ENCODE measurements at regions not wholly inside any gene's neighbourhood (a gene's known extent, or its start where the extent isn't known, plus 50 kb on each side); places are given as distances from the start of the nearest gene placed in this dataset.

DNA sequence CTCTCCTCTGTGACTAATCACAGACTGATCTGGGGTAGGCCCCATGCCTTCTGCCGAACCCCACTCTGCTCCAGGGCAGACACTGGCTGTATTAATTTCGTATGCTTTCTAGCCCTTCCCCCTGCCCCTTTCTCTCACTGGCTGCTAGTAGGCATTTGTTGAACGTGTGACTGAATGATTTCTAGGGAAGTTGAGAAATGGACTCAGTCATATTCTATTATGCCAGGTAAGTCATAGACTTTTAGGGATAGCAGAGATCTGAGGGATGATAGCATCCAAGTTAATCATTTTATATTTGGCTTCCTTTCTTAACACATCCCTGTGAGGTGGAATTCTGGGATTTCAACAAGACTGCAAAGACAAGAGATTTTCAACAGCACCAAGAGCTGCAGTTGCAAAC, 166.4 kb downstream of the FGF9 start:
- DNase-seq = no peak
- Mint-ChIP-seq H3K27me3 (ENCODE audit: low read depth, poor library complexity) (peaks cover 3% of the 10 kb centered on the region), H3K36me3 (ENCODE audit: low read depth) (no peaks in the 10 kb centered on the region), H3K9me3 (peaks cover 14% of the 10 kb centered on the region), H3K4me1 (peaks cover 26% of the 10 kb centered on the region), H3K27ac (peak overlapping the region; percentile 79), H3K4me3 (no peak overlapping the region)
- TF ChIP-seq, protein P1, sequence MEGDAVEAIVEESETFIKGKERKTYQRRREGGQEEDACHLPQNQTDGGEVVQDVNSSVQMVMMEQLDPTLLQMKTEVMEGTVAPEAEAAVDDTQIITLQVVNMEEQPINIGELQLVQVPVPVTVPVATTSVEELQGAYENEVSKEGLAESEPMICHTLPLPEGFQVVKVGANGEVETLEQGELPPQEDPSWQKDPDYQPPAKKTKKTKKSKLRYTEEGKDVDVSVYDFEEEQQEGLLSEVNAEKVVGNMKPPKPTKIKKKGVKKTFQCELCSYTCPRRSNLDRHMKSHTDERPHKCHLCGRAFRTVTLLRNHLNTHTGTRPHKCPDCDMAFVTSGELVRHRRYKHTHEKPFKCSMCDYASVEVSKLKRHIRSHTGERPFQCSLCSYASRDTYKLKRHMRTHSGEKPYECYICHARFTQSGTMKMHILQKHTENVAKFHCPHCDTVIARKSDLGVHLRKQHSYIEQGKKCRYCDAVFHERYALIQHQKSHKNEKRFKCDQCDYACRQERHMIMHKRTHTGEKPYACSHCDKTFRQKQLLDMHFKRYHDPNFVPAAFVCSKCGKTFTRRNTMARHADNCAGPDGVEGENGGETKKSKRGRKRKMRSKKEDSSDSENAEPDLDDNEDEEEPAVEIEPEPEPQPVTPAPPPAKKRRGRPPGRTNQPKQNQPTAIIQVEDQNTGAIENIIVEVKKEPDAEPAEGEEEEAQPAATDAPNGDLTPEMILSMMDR (IDR thresholded peaks at IDR 0.05) = no peak

DNA sequence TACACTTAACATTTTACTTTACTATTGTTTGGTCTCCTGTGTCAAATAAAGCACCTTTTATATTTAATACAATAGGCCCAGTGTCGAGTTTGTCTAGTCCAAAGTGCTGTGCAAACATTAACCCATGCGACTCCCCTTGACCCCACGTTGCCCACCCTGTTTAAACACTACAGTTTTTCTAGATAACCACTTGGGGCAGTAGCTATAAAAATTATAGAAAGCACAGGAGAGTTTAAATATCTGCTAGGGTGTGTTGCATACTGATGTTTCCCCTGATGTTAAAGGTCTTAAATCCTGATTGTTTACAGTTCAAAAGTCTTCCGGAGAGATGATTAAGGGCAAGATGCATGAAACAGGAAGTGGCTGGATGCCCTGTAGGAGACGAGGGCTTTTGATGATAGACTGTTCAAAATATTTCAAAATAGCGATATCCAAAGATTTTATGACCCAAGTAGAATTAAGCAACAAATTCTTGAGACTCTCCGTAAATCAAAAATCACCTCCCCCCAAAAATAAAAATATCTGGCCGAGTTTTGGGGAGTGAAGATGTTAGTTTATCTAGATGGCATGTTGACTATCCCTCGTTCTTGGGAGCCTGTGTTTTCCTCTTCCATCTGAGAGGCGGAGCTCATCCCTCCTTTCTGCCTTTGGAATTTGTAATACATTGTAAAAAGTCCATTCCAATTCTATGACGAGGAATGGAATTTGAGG, 167.1 kb downstream of the FGF9 start:
- H3K9me3 Mint-ChIP-seq = peaks cover 7% of the 10 kb centered on the region
- no peak overlapping the region for H3K4me3 Mint-ChIP-seq
- H3K27me3 Mint-ChIP-seq (ENCODE audit: low read depth, poor library complexity) = peaks cover 3% of the 10 kb centered on the region
- H3K36me3 Mint-ChIP-seq (ENCODE audit: low read depth) = no peaks in the 10 kb centered on the region
- H3K4me1 Mint-ChIP-seq = peaks cover 26% of the 10 kb centered on the region
- no peak for DNase-seq
- no peak overlapping the region for H3K27ac Mint-ChIP-seq
- TF ChIP-seq, protein P1 (IDR thresholded peaks at IDR 0.05) = no peak

DNA sequence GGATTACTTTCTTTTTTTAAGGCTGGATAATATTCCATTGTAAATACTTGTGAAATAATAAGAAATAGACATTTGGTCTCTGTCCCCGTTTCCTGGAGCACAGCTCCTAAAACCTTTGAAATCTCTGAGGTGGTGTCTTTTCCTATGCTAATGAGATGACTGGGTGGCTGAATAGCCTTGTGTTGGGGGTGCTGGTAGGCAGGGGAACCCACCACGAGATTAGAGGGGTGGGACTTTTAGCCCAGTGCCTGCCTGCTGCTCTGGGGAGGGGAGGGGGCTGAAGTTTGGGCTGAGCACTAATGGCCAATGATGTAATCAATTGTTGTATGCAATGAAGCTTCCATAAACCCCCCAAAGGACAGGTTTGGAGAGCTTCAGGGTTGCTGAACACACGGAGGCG, 175.7 kb downstream of the FGF9 start:
- no peak overlapping the region for H3K27ac Mint-ChIP-seq
- H3K4me1 Mint-ChIP-seq = peaks cover 11% of the 10 kb centered on the region
- no peak overlapping the region for H3K4me3 Mint-ChIP-seq

DNA sequence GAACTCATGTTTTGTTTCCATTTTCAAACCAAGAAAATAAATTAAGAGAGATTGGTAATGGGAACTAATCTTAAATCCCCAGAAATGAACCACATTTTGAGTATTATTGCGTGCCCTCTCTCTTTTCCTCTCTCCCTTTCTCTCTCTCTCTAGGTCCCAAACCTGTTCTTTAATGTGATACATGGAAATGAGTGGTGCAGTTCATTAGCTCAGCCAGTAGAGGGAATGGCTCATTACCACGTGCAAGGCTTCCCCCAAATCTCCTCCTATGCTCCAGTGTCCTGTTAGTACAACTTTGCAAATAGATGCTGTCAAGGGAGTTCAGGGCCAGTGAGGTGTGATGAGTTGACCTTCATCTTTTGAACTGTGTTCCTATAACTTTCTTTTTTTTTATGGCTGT, 178.4 kb downstream of the FGF9 start:
- TF ChIP-seq, protein P1 (IDR thresholded peaks at IDR 0.05) = peak; percentile 60
- Mint-ChIP-seq H3K27me3 (ENCODE audit: low read depth, poor library complexity) (no peaks in the 10 kb centered on the region), H3K4me3 (no peak overlapping the region), H3K4me1 (peaks cover 15% of the 10 kb centered on the region), H3K9me3 (peaks cover 18% of the 10 kb centered on the region), H3K27ac (no peak overlapping the region), H3K36me3 (ENCODE audit: low read depth) (peaks cover 10% of the 10 kb centered on the region)
- DNase-seq = peak; percentile 6

More for the DNA sequence above, 175.7 kb downstream of the FGF9 start:
- no peak for DNase-seq
- Mint-ChIP-seq H3K36me3 (ENCODE audit: low read depth) (peaks cover 6% of the 10 kb centered on the region), H3K9me3 (peaks cover 17% of the 10 kb centered on the region), H3K27me3 (ENCODE audit: low read depth, poor library complexity) (peaks cover 5% of the 10 kb centered on the region)
- TF ChIP-seq, protein P1 (IDR thresholded peaks at IDR 0.05) = no peak

DNA sequence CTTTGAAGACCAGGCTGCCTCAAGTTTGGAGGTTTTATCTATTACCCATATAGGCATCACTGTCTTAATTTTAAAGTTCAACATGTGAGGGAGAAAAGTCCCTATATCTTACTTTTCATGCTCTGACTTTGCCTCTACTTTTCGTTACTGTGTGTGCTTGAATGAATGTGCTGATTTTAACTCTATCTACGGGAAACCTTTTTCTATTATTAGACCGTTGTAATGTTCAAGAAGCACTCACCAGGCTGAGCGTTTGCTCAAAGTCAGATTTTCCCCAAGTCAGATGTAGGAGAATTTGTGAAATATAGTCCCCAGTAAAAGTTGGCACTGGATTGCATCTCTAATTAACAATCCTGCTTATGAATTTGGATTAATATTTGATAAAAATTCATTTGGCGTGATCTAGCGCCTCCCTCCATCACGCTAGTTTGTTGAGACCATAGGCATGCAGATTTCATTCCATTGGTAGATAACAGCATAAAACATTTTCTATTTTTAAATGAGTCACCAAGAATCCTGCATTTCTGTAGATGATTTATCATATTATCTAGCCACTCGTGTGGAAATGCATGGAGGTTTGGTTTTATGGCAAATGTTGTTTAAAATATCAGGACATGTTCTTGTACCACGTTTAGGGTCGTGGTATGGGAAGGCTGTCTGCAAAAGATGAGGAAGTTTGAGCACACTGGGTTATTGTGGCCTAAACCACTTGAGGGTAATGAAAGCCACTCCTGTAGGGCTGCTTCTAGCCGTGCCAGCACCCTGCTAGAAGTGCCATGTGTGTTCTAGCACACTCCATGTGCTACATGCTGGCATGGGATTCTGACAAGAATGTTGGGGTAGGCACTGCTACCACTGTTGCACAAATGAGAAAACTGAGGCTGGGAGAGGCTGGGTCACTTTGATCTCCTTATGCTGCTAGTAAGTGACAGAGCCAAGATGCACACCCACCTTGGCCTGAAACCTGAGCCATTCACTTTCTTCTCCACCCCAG, 179.4 kb downstream of the FGF9 start:
- Mint-ChIP-seq H3K27me3 (ENCODE audit: low read depth, poor library complexity) (no peaks in the 10 kb centered on the region), H3K27ac (no peak overlapping the region), H3K4me3 (no peak overlapping the region), H3K36me3 (ENCODE audit: low read depth) (peaks cover 10% of the 10 kb centered on the region), H3K4me1 (peaks cover 15% of the 10 kb centered on the region), H3K9me3 (peaks cover 18% of the 10 kb centered on the region)
- TF ChIP-seq, protein P1 (IDR thresholded peaks at IDR 0.05) = no peak
- DNase-seq = no peak
